ENCODE measurements at regions not wholly inside any gene's neighbourhood (a gene's known extent, or its start where the extent isn't known, plus 50 kb on each side); places are given as distances from the start of the nearest gene placed in this dataset.

DNA sequence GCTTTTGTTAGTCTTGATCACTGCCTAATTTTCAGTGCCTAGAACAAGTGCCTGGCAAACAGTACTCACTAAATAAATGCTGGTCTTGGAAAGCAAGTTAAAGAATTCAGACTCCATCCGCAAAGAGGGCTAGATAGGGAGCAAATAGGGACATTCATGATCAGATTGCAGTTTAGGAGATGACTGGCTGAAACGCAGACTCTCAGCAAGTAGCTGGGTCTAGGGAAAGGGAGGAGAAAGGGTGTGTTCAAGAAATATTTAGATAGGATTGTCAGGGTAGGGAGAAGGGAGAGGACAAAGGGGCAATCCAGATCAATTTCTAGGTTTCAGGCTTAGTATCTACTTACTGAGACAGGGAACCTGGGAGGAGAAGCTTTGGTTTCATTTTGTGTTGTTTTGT, 108.4 kb downstream of the ESM1 start:
- H3K79me2 ChIP-seq (ENCODE audit: insufficient read depth, low read length): no peaks in the 10 kb centered on the region
- H3K4me1 ChIP-seq (ENCODE audit: control insufficient read depth in 1 of 2, insufficient read depth in 2 of 2, low read length in 2 of 2): peaks cover 11 to 13% of the 10 kb centered on the region in 2 donors
- peaks cover 14% of the 10 kb centered on the region for H3K4me1 Mint-ChIP-seq
- TF ChIP-seq, protein P1, sequence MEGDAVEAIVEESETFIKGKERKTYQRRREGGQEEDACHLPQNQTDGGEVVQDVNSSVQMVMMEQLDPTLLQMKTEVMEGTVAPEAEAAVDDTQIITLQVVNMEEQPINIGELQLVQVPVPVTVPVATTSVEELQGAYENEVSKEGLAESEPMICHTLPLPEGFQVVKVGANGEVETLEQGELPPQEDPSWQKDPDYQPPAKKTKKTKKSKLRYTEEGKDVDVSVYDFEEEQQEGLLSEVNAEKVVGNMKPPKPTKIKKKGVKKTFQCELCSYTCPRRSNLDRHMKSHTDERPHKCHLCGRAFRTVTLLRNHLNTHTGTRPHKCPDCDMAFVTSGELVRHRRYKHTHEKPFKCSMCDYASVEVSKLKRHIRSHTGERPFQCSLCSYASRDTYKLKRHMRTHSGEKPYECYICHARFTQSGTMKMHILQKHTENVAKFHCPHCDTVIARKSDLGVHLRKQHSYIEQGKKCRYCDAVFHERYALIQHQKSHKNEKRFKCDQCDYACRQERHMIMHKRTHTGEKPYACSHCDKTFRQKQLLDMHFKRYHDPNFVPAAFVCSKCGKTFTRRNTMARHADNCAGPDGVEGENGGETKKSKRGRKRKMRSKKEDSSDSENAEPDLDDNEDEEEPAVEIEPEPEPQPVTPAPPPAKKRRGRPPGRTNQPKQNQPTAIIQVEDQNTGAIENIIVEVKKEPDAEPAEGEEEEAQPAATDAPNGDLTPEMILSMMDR (IDR thresholded peaks at IDR 0.05): no peak
- no peaks in the 10 kb centered on the region for H3K36me3 ChIP-seq (replicated peaks in 1 of 2; ENCODE audit: control insufficient read depth in 1 of 2, insufficient read depth in 2 of 2, low read length in 2 of 2)
- no peaks in the 10 kb centered on the region for H3K9me3 ChIP-seq (replicated peaks in 1 of 2; ENCODE audit: control insufficient read depth in 1 of 2, insufficient read depth in 1 of 2, low read length in 2 of 2)
- no peak for DNase-seq
- H3K4me2 ChIP-seq (replicated peaks; ENCODE audit: extremely low read depth, low read length, poor library complexity, severe bottlenecking): no peak overlapping the region
- H3K36me3 Mint-ChIP-seq: no peaks in the 10 kb centered on the region
- no peak overlapping the region for H3K27ac ChIP-seq (ENCODE audit: low read depth in 1 of 2, low read length in 2 of 2)
- no peak overlapping the region for H2AFZ ChIP-seq (ENCODE audit: insufficient read depth, low read depth, low read length, poor library complexity, severe bottlenecking)
- H3K27me3 Mint-ChIP-seq (ENCODE audit: low read depth in 3 of 3): peaks cover 6 to 12% (median 8%) of the 10 kb centered on the region in 3 donors
- no peaks in the 10 kb centered on the region for H4K20me1 ChIP-seq (ENCODE audit: insufficient read depth, low read length)
- peaks cover 0 to 3% (median 0%) of the 10 kb centered on the region in 7 donors for H3K9me3 Mint-ChIP-seq
- peaks cover 2 to 4% of the 10 kb centered on the region in 2 donors for H3K27me3 ChIP-seq (ENCODE audit: control insufficient read depth in 2 of 2, insufficient read depth in 2 of 2, low read length in 2 of 2)
- 94% methylated on average over 2 of the region's 2 CpGs for WGBS (ENCODE audit: insufficient coverage)
- no peak overlapping the region for H3K9ac ChIP-seq (ENCODE audit: insufficient read depth, low read length, poor library complexity, severe bottlenecking)
- no peak overlapping the region for H3K27ac Mint-ChIP-seq
- H3K4me3 ChIP-seq (replicated peaks in 1 of 3; ENCODE audit: low read depth in 2 of 3, low read length in 3 of 3): no peak overlapping the region
- intact Hi-C loops (cut with micrococcal nuclease): no loop called here
- no peak overlapping the region for H3K4me3 Mint-ChIP-seq

DNA sequence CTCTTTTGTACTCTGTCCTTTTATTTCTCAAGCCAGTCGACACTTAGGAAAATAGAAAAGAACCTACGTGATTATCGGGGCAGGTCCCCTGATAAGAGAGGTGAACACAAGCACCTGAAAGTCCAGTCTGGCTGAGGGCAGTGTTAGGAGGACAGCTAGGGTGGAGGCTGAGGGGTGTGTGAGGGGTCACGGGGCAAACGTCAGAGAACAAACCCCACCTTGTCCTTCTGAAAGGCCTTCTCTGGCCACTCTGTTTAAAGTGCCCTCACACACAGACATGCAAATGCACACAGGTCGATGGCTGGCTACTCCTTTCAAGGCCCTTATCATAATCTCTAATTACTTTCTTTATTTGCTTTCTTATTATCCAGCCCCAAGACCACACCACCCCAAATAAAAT, 108.8 kb downstream of the ESM1 start:
- Histone ChIP-seq H3K4me2 (replicated peaks; ENCODE audit: extremely low read depth, low read length, poor library complexity, severe bottlenecking) (no peak overlapping the region), H3K79me2 (ENCODE audit: insufficient read depth, low read length) (no peaks in the 10 kb centered on the region), H3K27ac (ENCODE audit: low read depth in 1 of 2, low read length in 2 of 2) (no peak overlapping the region), H3K9ac (ENCODE audit: insufficient read depth, low read length, poor library complexity, severe bottlenecking) (no peak overlapping the region), H3K4me3 (replicated peaks in 1 of 3; ENCODE audit: low read depth in 2 of 3, low read length in 3 of 3) (no peak overlapping the region), H3K4me1 (ENCODE audit: control insufficient read depth in 1 of 2, insufficient read depth in 2 of 2, low read length in 2 of 2) (peaks cover 11 to 13% of the 10 kb centered on the region in 2 donors), H2AFZ (ENCODE audit: insufficient read depth, low read depth, low read length, poor library complexity, severe bottlenecking) (no peak overlapping the region), H3K27me3 (ENCODE audit: control insufficient read depth in 2 of 2, insufficient read depth in 2 of 2, low read length in 2 of 2) (no peaks in the 10 kb centered on the region), H4K20me1 (ENCODE audit: insufficient read depth, low read length) (no peaks in the 10 kb centered on the region), H3K36me3 (replicated peaks in 1 of 2; ENCODE audit: control insufficient read depth in 1 of 2, insufficient read depth in 2 of 2, low read length in 2 of 2) (no peaks in the 10 kb centered on the region), H3K9me3 (replicated peaks in 1 of 2; ENCODE audit: control insufficient read depth in 1 of 2, insufficient read depth in 1 of 2, low read length in 2 of 2) (no peaks in the 10 kb centered on the region)
- intact Hi-C loops (cut with micrococcal nuclease): no loop called here
- Mint-ChIP-seq H3K9me3 (peaks cover 0 to 3% (median 0%) of the 10 kb centered on the region in 7 donors), H3K4me3 (no peak overlapping the region), H3K4me1 (peaks cover 14% of the 10 kb centered on the region), H3K27ac (no peak overlapping the region), H3K27me3 (ENCODE audit: low read depth in 3 of 3) (peaks cover 3 to 8% (median 6%) of the 10 kb centered on the region in 3 donors), H3K36me3 (no peaks in the 10 kb centered on the region)
- WGBS (ENCODE audit: insufficient coverage): 100% methylated on average over 1 of the region's 6 CpGs
- no peak for DNase-seq
- TF ChIP-seq, protein P1 (IDR thresholded peaks at IDR 0.05): no peak
